ENCODE measurements at regions not wholly inside any gene's neighbourhood (a gene's known extent, or its start where the extent isn't known, plus 50 kb on each side); places are given as distances from the start of the nearest gene placed in this dataset.

DNA sequence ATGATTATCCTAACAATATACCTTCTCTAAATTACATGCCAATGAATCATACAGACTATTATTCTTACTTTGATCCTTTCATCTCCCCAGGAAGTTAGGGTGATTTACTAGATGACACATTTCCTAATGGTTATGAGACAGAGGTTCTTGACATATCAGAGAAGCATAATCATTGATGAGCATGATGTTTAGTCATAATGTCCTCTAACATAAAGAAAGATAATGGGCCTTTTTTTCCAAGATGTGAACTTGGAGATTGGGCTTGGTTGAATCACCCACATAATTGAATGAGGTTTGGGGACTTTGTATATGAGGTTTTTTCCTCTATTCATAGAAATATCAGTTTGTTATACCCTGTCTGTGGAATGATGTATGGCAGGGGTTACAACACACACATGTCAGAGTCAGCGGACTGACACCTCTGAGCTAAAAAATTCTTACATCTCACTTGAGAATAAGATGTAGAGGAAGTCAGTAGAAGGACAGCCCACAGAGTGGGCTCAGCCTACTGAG is 69.7 kb upstream of the DCBLD2 start:
- TF ChIP-seq, protein P1, sequence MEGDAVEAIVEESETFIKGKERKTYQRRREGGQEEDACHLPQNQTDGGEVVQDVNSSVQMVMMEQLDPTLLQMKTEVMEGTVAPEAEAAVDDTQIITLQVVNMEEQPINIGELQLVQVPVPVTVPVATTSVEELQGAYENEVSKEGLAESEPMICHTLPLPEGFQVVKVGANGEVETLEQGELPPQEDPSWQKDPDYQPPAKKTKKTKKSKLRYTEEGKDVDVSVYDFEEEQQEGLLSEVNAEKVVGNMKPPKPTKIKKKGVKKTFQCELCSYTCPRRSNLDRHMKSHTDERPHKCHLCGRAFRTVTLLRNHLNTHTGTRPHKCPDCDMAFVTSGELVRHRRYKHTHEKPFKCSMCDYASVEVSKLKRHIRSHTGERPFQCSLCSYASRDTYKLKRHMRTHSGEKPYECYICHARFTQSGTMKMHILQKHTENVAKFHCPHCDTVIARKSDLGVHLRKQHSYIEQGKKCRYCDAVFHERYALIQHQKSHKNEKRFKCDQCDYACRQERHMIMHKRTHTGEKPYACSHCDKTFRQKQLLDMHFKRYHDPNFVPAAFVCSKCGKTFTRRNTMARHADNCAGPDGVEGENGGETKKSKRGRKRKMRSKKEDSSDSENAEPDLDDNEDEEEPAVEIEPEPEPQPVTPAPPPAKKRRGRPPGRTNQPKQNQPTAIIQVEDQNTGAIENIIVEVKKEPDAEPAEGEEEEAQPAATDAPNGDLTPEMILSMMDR (conservative IDR thresholded peaks at IDR 0.05 in 1 of 2, IDR thresholded peaks at IDR 0.05 in 1 of 2; ENCODE audit: low read depth in 1 of 2, low read length in 2 of 2), result no peak
- no peak for TF ChIP-seq EZH2 (IDR thresholded peaks at IDR 0.05; ENCODE audit: low read length, missing control alignments)
